NCI-H1048 (cell line): ENCODE measurements at regions not wholly inside any gene's neighbourhood (a gene's known extent, or its start where the extent isn't known, plus 50 kb on each side); places are given as distances from the start of the nearest gene placed in this dataset.

Source experiments
- DNase-seq: peaks from one replicate; lab custom pipeline; 2025; lab: John Stamatoyannopoulos, UW

GRCh38 chr6:56346958-56347357 is 99.6 kb upstream of the COL21A1 start:
- no peak for DNase-seq

- no peak for DNase-seq
Observed at GRCh38 chr6:56345376-56345995, 98.1 kb upstream of the COL21A1 start.

GRCh38 chr6:56343295-56343694 is 95.9 kb upstream of the COL21A1 start:
- DNase-seq: no peak

GRCh38 chr6:56339524-56339923 is 92.1 kb upstream of the COL21A1 start:
- DNase-seq: no peak

- DNase-seq: no peak
Observed at GRCh38 chr6:56335726-56336125, 88.3 kb upstream of the COL21A1 start.

- DNase-seq: no peak
Observed at GRCh38 chr6:56334937-56335336, 87.6 kb upstream of the COL21A1 start.

GRCh38 chr6:56329271-56330050 is 82.1 kb upstream of the COL21A1 start:
- DNase-seq: no peak

GRCh38 chr6:56328728-56329090 is 81.3 kb upstream of the COL21A1 start:
- no peak for DNase-seq

- no peak for DNase-seq
Observed at GRCh38 chr6:56327946-56328727, 80.8 kb upstream of the COL21A1 start.

- no peak for DNase-seq
Observed at GRCh38 chr6:56324396-56324795, 77.0 kb upstream of the COL21A1 start.

- no peak for DNase-seq
Observed at GRCh38 chr6:56318851-56319250, 71.5 kb upstream of the COL21A1 start.

- DNase-seq: no peak
Observed at GRCh38 chr6:56314683-56315523, 67.5 kb upstream of the COL21A1 start.

- DNase-seq: no peak
Observed at GRCh38 chr6:56311533-56312448, 64.4 kb upstream of the COL21A1 start.

GRCh38 chr6:56311061-56311460 is 63.7 kb upstream of the COL21A1 start:
- no peak for DNase-seq

GRCh38 chr6:56310241-56310640 is 62.9 kb upstream of the COL21A1 start:
- no peak for DNase-seq

GRCh38 chr6:56299916-56300315 is 52.5 kb upstream of the COL21A1 start:
- DNase-seq: no peak

GRCh38 chr6:56297022-56297989 is 49.9 kb upstream of the COL21A1 start:
- DNase-seq: no peak
